ENCODE measurements at regions not wholly inside any gene's neighbourhood (a gene's known extent, or its start where the extent isn't known, plus 50 kb on each side); places are given as distances from the start of the nearest gene placed in this dataset.

GRCh38 chr7:112866424-112866823, 76.2 kb upstream of the TMEM168 start:
- TF ChIP-seq CTCF (optimal IDR thresholded peaks at IDR 0.05 in 1 of 3, IDR thresholded peaks at IDR 0.05 in 1 of 3, conservative IDR thresholded peaks at IDR 0.05 in 1 of 3; ENCODE audit: extremely low read depth in 1 of 3, insufficient read depth in 2 of 3, low read length in 3 of 3) (no peak), EZH2 (IDR thresholded peaks at IDR 0.05; ENCODE audit: low read length) (no peak)

All from keratinocyte (primary cell).